HG02759 (cell line): ENCODE measurements at regions not wholly inside any gene's neighbourhood (a gene's known extent, or its start where the extent isn't known, plus 50 kb on each side); places are given as distances from the start of the nearest gene placed in this dataset.
"Not testable (repeated sequence)": the region's sequence is repeated elsewhere in the genome, so short reads cannot be mapped to it uniquely, and the experiment has no call there.

Experiments
- ATAC-seq: cut with Tn5 transposase; IDR thresholded peaks from one replicate; pipeline ENCODE4 v1.9.1; 2021; ENCODE audit warnings: mild to moderate bottlenecking, moderate library complexity; ENCODE audit not compliant: unreplicated experiment

DNA sequence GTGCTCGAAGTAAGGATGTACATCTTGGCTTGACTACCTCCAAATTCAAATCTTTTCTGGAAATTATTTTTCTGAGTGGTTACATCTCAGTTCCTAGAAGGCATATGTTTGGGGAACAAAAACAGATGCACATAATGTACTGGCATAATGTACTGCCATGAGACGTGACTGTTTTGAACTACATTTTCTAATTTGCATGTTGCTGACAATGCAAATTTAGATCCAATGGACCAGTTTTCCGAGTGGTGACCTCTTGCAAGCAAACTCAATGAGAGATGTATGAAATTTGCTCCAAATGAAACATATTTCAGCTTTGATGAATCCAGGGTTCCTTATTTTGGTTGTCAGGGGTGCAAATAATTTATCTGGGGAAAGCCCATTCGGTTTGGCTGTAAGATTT lies 694.3 kb downstream of the GRXCR1 start:
- no peak for ATAC-seq

DNA sequence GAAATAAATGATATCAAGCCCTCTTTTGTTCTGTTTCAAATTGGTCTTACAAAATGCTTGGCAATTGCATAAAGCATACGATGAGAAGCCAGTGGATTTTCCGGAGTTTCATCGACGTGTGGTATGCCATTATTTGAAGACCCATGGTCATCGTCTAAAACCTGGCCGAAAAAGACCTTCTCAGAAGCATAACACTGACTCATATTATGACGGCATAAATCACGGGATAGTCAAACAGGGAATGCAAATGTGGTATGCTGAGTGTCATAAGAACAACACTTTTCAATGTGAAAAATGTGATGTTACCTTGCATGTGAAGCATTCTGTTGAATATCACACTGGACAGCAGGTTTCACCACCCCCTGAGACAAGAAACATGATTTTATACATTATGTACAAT lies 695.2 kb downstream of the GRXCR1 start:
- ATAC-seq: no peak

DNA sequence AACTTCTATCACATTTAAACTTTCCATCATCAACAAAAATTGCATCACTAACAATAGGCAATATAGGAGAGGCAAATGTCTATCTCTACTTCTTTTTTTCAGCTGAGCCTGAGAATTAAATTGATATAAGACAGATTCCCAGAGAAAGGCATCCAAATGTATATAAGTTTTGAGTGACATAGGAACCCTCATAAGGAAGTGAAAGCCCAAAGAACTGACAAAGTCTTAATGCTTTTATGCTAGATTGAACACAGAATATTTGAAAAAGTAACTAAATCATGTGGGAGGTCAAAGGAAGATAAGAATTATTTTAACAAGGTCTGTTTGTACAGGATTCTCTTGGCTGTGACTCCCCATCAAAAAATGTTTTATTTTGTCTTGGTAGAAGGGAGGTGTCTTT lies 714.9 kb downstream of the GRXCR1 start:
- no peak for ATAC-seq

DNA sequence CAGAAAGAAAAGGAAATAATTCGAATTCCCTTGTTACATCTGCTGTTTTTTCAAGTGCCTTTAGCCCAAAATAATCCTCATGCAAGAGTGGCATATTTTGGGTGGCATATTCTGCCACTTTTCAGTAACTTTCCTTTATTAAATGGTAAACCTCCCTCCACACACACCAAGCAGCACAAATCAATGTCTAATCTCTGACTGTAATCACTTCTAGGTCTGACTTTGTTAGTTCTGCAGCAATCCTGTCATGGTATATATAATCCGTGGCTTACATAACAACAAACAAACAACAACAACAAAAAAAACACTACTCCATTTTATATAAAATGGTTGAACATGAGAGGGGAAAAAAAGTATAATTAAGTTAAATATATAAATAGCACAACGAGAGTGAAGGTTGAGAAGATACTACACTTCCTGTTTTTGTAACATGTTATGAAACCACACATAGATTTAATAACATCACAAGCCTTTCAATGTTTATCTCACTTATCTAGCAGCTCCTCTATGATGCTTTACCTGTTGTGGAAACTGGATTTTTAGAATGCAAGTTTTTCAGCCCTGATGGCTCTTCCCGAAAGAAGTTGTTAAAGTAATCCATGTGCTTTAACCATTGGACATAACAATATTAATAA lies 715.4 kb downstream of the GRXCR1 start:
- no peak for ATAC-seq

DNA sequence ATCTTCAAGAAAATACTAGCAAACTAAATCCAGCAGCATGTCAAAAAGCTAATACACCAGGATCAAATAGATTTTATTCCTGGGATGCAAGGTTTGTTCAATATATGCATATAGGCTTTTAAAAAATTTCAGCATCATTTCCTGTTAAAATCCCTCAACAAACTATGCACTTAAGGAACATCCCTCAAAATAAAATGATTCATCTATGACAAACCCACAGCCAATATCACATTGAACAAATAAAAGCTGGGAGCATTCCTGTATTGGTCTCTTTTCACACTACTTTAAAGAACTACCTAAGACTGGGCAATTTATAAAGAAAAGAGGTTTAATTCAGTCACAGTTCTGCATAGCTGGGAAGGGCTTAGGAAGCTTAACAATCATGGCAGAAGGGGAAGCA lies 726.7 kb downstream of the GRXCR1 start:
- ATAC-seq: no peak

DNA sequence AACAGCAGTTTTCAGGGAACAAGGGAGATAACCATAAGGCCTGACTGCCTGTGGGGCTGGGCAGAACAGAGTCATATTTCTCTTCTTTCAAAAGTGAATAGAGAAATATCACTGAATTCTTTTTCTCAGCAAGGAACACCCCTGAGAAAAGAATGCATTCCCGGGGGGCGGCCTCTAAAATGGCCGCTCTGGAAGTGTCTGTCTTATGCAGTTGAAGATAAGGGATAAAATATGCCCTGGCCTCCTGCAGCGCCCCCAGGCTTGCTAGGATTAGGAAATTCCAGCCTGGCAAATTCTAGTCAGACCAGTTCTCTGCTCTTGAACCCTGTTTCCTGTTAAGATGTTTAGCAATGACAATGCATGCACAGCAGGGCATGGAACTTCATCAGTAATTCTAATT lies 745.4 kb downstream of the GRXCR1 start:
- not testable (repeated sequence) for ATAC-seq

DNA sequence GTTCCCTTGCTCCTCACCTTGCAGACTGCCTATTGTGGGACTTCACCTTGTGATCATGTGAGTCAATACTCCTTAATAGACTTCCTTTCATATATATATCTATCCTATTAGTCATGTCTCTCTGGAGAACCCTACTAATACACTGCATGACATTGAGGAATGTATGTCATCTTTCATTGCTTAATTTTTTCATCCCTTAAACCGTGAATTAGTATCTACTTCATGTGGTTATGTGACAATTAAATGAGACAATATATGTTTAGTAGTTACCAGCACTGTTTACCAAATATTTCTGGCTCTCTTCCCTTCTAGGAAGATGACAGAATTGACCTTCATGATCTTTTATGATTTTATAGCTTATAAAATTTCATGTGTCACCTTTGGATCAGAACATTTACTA lies 759.5 kb downstream of the GRXCR1 start:
- ATAC-seq: no peak

DNA sequence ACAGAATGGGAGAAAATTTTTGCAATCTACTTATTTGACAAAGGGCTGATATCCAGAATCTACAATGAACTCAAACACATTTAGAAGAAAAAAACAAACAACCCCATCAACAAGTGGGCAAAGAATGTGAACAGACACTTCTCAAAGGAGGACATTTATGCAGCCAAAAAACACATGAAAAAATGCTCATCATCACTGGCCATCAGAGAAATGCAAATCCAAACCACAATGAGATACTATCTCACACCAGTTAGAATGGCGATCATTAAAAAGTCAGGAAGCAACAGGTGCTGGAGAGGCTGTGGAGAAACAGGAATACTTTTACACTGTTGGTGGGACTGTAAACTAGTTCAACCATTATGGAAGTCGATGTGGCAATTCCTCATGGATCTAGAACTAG lies 767.0 kb downstream of the GRXCR1 start:
- ATAC-seq: not testable (repeated sequence)

DNA sequence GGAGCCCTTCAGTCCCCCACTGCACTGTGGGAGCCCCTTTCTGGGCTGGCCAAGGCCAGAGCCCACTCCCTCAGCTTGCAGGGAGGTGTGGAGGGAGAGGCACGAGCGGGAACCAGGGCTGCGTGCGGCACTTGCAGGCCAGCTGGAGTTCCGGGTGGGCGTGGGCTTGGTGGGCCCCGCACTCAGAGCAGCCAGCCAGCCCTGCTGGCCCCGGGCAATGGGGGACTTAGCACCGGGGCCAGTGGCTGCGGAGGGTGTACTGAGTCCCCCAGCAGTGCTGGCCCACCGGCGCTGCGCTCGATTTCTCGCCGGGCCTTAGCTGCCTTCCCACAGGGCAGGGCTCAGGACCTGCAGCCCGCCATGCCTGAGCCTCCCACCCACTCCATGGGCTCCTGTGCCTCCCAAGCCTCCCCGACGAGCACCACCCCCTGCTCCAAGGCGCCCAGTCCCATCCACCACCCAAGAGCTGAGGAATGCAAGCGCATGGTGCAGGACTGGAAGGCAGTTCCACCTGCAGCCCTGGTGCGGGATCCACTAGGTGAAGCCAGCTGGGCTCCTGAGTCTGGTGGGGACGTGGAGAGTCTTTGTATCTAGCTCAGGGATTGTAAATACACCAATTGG lies 776.2 kb downstream of the KCTD8 start:
- ATAC-seq: not testable (repeated sequence)

DNA sequence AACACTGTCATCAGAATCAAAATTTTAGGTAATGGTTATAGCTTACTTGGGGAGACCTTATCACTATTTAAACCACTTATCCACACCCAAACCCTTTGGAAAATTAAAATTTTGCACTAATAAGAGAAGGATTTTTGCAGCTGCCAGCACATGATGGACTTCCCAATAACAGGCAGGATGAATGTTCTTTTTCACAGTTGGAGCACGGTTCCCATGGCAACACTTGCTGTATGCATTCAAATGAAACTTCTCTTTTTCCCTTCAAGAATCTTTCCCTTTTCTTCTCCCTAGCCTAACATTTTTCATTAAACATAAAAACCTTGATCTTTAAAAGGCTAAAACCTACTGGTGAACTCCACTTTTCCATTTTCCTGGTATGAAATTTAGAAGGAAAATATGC lies 768.2 kb downstream of the KCTD8 start:
- no peak for ATAC-seq

DNA sequence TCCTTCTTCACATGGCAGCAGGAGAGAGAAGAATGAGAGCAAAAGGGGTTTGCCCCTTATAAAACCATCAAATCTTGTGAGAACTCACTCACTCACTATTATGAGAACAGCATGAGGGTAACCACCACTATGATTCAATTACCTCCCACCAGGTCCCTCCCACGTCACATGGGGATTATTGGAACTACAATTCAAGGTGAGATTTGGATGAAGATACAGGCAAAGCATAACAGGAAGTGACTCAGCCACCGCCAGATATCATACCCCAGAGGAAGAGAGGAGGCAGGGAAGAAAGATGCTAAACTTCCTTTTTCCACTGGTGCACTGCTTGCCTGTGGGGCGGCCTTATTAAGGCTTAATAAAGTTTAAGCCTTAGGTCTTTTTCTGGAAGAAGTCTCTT lies 766.1 kb downstream of the KCTD8 start:
- no peak for ATAC-seq

DNA sequence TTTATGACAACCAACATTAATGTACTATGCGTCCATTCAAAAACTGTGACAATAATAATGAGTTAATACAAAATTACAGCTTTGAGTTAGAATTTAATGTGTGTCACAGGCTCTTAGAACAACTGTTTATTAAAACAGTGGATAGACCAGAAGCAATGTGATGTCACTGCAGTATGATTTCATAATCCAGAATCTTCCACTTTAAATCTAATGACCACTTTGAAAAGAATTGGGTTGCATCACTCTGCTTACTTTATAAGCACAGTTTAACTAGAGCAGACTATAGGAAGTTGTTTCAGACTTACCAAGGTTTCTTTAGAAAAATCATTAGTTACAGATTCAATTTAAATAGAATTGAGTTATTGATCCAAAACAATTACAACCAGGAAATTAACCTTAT lies 758.5 kb downstream of the KCTD8 start:
- ATAC-seq: no peak

DNA sequence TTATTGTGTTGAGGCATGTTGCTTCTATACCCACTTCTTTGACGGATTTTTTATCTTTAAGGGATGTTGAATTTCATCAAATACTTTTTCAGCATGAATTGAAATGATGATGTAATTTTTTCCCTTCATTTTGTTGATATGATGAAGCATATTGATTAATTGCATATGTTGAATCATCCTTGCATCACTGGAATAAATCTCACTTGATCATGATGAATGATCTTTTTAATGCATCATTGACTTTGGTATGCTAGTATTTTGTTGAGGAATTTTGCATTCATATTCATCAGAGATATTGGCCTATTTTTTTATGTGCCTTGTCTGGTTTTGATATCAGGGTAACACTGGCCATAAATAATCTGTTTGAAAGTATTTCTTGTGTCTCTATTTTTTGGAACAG lies 754.7 kb downstream of the KCTD8 start:
- ATAC-seq: no peak

DNA sequence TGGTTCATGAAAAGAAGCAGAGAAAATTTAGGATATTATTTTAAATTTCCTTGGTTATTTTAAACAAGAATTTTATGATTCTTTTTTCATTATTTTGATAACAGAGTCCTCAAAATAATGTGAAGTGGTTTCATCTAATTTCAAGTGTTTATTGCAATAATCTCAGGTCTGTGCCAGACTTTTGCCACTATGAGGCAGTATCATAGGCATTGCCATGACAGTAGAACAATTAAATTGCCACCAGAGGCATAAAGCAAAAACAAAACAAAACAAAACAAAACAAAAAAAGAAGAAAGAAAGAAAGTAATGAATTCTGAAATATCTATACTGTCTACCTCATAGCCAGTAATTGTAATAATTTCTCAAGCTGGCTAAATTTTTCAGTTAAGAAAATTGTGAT lies 739.2 kb downstream of the KCTD8 start:
- no peak for ATAC-seq

DNA sequence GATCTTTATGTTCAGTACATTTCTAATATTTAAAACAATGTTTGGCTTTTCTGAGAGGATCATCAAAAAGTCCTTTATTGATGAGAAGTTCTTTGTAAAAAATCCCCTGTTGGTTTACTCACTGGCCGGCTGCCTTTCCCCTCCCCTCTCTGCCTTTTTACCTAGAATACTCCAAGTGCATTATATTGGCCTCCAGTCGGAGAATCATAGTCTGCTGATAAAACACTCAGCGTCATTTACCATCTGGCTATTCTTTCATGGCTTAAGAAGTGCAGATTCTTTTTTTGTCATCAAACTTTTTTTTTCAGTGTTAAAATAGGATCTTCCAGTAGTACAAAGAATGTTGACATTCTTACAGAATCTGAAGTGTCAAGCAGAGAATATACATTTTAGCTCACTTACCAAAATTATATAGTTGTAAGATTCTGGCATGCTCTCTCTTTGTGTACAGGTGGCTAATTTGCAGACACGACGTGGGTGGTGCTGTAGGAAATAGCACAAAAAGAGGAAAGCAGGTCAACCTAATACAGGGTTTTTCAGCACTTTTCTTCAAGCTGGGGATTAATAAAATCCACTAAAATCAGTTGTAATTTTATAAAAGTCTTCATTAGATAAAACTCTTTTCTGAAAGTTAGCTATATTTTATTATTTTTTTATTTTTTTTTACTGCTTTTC lies 731.8 kb downstream of the KCTD8 start:
- no peak for ATAC-seq

DNA sequence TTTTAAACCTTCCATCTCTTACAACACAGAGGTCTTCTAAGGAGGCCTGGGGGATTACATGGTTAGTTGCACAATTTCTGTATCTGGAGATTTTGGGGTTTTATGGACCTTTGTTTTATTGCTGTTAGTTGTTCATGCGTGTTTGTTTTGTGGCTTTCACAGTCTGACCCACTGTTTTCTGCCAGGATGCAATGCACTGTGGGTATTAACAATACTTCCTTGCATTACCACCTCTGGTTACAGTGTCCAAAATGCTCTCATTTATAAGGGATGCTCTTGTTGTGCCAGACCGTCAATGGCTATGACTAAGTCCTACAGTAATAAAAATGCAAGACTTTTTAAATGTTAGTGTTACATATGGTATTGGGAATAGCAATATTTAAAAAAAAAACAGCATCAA lies 730.2 kb downstream of the KCTD8 start:
- no peak for ATAC-seq

DNA sequence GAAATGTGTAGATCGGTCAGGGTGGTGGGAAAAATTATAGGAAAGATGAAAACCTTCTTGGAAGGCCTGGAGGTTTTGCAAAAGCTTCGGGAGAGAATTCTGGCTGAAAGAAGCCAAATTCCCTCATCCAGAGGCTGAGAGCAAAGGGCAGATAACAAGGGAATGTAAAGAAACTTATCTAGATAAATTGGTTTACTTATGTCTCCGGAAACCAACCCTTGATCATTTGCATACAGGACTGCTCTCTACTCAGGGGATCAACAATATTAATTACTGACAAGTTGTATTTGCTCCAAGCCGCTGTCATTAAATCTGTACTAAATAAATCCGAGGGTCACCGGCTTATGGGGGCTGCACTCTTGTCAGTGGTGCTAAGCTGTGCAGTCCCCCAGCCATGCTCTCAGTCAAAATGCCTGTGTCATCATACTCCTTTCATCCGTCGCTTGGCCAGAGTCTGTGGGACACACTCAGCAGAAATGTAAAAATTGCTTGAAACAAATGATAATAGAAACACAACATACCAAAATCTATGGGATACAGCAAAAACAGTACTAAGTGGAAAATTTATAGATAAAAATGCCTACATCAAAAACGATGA lies 715.7 kb downstream of the KCTD8 start:
- ATAC-seq: no peak

DNA sequence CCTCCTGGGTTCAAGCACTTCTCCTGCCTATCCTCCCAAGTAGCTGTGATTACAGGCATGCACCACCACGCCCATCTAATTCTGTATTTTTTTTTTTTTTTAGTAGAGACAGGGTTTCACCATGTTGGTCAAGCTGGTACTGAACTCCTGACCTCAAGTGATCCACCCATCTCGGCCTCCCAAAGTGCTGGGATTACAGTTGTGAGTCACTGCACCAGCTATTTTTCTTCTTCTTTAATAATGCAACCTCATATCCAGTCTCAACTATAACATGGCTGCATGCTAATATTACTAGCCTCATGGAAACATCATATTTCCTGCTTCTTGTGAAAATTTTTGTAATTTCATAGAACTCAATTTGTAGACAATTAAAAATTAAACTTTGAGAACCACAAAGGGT lies 706.5 kb downstream of the KCTD8 start:
- no peak for ATAC-seq

DNA sequence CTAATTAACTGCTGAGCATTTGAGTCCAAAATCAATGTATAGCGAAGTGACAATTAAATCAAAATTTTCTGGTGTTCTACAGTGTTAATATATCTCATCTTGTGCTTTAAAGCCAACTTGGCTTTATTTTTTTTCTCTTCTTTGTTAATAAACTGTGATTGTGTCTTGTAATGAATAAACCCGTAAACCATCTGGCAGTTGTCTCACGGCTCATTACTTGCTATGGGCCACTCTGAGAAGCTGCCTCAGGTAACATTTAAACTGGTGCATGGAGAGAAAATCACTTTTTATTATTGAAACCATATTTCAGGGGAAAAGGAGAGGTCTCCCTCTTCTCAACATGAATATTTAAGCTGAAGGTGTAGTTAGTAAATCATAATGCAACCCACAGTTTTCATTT lies 694.0 kb downstream of the KCTD8 start:
- no peak for ATAC-seq

DNA sequence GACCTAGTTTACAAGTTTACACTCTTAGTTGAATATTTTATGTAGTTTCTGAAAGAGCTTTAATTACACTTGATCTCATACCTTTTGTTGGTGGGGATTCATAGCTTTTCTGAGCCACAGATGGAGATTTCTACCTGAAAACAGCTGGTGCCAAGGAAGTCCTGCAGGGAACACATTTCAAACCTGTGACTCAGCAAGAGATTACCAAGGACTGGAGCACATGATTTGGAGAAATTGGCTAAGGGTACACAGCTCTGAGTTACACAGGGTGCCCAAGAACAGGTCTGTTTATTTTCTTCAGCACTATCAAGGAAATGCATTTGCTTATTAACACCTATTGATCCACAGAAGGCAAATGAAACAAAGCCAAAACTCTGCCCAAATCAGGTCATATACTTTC lies 691.5 kb downstream of the KCTD8 start:
- no peak for ATAC-seq

DNA sequence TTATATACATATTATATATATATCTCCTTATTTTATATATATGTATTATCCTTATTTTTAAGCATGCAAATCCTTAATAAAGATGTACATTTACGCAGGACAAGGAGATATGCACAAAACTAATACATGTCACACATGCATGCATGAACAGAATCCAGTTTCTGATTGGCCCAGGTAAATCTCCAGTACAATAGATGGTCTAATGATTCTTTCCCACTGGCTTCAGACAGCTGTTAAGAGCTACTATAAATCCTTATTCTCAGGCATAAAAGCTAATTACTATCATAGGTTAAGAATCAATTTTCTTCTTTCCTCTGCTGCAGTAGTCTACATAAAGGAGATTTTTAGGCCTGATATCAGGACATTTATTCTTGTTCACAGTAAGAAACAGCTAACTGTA lies 689.8 kb downstream of the KCTD8 start:
- no peak for ATAC-seq

DNA sequence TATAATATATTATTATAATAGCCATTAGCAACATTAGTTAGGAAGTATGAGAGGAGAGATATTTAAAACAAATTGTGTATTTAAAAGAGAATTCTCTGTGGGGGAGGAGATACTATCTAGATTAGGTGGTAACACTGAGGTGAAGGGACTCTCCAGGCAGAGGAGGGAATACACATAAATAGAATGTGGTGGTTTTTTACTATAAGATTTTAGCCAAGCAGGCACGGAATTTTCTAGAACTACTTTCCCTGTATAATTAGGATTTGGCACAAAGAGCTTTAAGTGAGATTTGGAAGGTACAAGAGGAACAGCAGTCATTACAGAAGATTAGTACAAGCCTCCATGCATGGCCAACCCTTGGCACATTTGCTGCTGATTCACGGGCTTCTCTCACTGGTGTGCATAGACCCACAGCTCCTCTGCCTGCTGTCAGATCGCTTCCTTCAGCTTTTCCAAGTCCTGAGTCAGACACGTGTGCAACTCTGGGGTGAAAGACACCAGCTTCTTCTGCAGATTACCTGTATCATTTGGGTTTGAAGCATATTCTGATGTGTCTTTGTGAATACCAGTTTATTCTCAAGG lies 685.5 kb downstream of the KCTD8 start:
- ATAC-seq: peak; percentile 67
